22Rv1 (cell line): ENCODE measurements at regions not wholly inside any gene's neighbourhood (a gene's known extent, or its start where the extent isn't known, plus 50 kb on each side); places are given as distances from the start of the nearest gene placed in this dataset.

Experiments
- CTCF ChIP-seq: fragments of 450-650 bp; IDR thresholded peaks from 2 replicates; pipeline ENCODE4 v1.5.1; 2017; ENCODE audit warnings: mild to moderate bottlenecking
- ZFX ChIP-seq: fragments of 450-650 bp; IDR thresholded peaks from 2 replicates; pipeline ENCODE4 v1.6.1; 2017; ENCODE audit warnings: antibody characterized with exemption, borderline replicate concordance

- TF ChIP-seq CTCF (no peak), ZFX (no peak)
Observed at GRCh38 chr9:80496901-80497556, 925.3 kb downstream of the TLE4 start.
